NCI-H748 treated with DMSO at 0.1 percent for 48 hours (cell line): ENCODE measurements at regions not wholly inside any gene's neighbourhood (a gene's known extent, or its start where the extent isn't known, plus 50 kb on each side); places are given as distances from the start of the nearest gene placed in this dataset.

Experiments
- DNase-seq: peaks from one replicate; lab custom pipeline; 2025; lab: John Stamatoyannopoulos, UW

DNA sequence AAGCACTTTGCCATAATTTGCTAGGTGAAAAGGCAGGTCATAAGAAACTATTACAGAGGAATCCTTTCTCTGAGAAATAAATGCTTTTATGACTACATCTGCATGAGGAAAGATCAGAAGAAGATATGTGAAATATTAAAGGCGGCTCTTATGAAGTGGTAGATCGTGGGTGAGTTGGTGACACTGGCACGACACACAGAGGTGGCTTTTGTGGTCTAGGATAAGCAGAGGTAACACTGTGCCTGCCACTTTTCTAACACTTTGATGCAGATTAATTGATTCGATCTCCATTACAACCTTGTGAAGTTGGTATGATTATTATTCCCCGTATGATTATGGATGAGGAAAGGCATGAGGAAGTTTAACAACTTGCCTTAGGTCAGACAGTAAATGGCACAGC lies 60.0 kb upstream of the ELK3 start:
- no peak for DNase-seq

- DNase-seq, result no peak
Observed at GRCh38 chr12:96136161-96136560, 58.0 kb upstream of the ELK3 start.

DNA sequence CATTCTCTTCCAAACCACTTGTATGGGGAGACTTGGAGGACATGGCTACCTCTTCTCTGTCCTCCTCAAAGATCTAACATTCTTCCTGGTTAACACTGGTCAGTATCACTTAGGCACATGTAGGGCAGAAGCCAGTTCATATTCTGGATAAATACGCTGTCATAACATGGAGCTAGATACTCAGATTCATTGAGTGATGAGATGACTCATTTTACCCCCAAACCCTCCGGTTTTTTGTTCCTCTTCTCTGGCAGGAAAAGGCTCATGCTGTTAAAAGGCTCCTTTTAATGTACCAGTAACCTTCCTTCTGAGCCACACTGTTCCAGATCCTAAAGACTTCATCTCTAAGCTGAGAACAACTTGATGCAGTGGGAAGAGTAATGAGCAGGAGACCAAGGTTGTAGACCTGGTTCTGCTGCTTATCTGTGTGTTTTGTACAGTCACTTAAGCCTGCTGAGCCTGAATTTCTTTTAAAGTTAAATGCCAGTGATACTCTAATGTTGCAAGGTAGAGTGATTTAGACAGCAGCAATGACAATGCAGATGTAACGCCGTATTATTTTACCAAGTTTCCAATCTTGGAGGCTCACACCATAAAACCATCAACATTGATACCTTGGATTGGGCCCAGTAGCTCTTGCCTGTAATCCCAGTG lies 57.3 kb upstream of the ELK3 start:
- no peak for DNase-seq

DNA sequence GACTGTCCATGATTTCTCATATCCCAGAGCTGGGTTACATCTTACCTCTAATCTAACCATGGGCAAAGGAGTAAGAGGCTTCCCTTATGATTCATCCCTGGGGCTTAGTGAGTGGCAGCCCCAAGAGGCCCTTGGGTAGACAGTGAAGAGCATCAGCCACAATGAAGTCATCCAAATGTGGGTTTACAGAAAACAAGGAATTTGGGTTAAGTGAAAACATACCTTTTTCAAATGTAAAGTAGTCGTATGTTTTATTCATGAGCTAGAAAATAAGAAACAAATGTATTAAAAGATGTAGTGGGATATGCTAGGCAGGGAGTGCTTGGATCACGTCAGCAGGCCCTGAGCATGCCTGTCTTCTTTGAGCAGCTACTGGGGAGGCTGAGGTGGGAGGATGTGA lies 54.0 kb upstream of the ELK3 start:
- no peak for DNase-seq

- no peak for DNase-seq
Observed at GRCh38 chr12:96141216-96141912, 52.8 kb upstream of the ELK3 start.

- DNase-seq, result no peak
Observed at GRCh38 chr12:96143392-96143791, 50.8 kb upstream of the ELK3 start.

- DNase-seq, result no peak
Observed at GRCh38 chr12:96143827-96144565, 50.2 kb upstream of the ELK3 start.
